NT2/D1 (cell line): ENCODE measurements at regions not wholly inside any gene's neighbourhood (a gene's known extent, or its start where the extent isn't known, plus 50 kb on each side); places are given as distances from the start of the nearest gene placed in this dataset.

Experiments used
- SUZ12 ChIP-seq: IDR thresholded peaks from 2 replicates; pipeline ENCODE4 v1.6.1; 2011; ENCODE audit not compliant: insufficient read length, insufficient read depth; ENCODE audit errors: extremely low read depth
- YY1 ChIP-seq: IDR thresholded peaks from 2 replicates; pipeline ENCODE4 v1.6.1; 2011; ENCODE audit not compliant: insufficient read length, insufficient read depth
- ZNF274 ChIP-seq: IDR thresholded peaks from 2 replicates; pipeline ENCODE4 v1.6.1; 2011; ENCODE audit warnings: mild to moderate bottlenecking, low read depth, low read length

DNA sequence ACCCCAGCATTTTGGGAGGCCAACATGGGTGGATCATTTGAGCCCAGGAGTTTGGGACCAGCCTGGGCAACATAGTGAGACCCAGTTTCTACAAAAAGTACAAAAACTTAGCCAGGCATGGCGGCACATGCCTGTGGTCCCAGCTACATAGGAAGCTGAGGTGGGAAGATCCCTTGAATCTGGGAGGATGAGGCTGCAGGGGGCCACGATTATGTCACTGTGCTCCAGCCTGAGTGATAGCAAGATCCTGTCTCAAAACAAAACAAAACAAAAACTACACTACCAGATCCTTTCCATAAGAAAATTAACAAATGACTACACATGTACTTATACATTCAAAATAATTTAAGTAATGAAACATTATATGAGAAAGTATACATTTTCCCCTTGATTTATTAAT, 116.4 kb upstream of the KLF6 start:
- TF ChIP-seq YY1 (no peak), SUZ12 (no peak), ZNF274 (no peak)
